COLO829 (cell line): ENCODE measurements at regions not wholly inside any gene's neighbourhood (a gene's known extent, or its start where the extent isn't known, plus 50 kb on each side); places are given as distances from the start of the nearest gene placed in this dataset.

Experiments used
- DNase-seq: peaks from one replicate; pipeline ENCODE4 v3.0.0; 2012; ENCODE audit warnings: low spot score

GRCh38 chr13:80590551-80590950 lies 249.6 kb upstream of the SPRY2 start:
- DNase-seq = no peak

- no peak for DNase-seq
These were observed 245.4 kb upstream of the SPRY2 start for GRCh38 chr13:80586356-80586755.

- DNase-seq = no peak
These were observed 244.6 kb upstream of the SPRY2 start for GRCh38 chr13:80585531-80585930.

GRCh38 chr13:80584785-80585184 lies 243.9 kb upstream of the SPRY2 start:
- no peak for DNase-seq

GRCh38 chr13:80584306-80584705 lies 243.4 kb upstream of the SPRY2 start:
- no peak for DNase-seq

- DNase-seq = no peak
These were observed 237.2 kb upstream of the SPRY2 start for GRCh38 chr13:80577926-80578670.

DNA sequence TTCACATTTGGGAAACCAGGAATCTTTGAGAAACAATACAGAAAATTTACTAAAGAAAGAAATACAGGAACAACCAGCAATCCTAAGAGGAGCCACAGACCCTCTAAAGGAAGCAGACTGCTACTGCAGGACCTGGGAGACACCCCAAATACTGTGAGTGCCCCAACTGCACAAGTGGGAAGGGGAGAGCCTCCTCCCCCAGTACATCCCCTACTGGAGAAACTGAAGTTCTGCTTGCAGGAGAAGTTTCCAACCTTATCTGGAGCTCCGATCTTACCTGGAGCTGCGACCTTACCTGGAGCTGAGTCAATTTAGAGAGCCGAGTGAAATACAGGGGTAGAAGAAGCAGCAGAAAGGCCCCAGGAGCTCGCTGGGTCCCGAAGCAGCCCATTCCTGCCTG lies 236.4 kb upstream of the SPRY2 start:
- DNase-seq = no peak

DNA sequence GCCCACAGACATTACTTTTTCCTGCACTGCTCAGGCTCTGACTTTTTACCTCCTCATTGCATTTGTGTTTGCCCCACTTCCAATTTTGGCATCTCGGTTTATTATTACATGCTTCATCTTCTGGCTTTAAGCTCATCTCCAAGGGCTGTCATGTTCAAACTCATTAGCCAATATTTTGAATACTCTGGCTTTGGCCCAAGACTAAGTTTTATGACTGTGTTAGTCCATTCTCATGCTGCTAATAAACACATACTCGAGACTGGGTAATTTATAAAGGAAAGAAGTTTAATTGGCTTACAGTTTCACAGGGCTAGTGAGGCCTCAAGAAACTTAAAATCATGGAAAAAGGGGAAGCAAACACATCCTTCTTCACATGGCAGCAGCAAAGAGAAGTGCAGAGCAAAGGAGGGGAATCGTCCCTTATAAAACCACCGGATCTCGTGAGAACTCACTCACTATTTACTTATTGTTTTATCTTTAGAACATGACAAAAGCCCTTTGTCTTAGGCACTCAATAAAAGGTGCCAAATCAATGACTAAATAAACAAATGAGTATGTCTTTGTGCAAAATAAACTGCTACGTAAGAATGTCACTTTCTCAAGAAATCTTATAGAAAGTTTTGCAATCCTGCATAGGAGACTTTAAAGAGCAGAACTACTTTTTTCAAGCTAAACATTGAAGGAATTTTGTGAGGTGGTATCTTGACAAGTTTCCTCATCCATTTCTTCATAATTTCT lies 233.4 kb upstream of the SPRY2 start:
- no peak for DNase-seq

DNA sequence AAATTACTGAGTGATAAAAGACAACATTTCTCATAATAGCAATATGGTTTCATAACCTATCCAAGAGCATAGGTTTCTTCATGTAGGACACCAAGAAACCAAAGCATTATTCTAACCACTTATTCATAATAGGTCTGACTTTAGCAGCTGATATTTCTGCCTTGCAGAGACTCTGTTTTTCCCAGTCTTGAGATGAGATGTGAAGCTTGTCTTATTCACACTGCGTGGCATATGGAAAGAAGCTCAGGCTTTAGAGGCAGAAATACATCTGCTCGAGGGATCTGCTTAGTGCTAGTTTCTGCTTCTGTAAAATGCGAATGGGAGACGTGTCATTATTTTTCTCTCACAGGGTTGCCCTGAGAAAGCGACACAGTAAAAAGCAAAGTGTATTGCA lies 232.0 kb upstream of the SPRY2 start:
- DNase-seq = no peak

- DNase-seq = peak; percentile 53
These were observed 231.5 kb upstream of the SPRY2 start for GRCh38 chr13:80572308-80572922.

GRCh38 chr13:80571346-80572307 lies 230.7 kb upstream of the SPRY2 start:
- no peak for DNase-seq

DNA sequence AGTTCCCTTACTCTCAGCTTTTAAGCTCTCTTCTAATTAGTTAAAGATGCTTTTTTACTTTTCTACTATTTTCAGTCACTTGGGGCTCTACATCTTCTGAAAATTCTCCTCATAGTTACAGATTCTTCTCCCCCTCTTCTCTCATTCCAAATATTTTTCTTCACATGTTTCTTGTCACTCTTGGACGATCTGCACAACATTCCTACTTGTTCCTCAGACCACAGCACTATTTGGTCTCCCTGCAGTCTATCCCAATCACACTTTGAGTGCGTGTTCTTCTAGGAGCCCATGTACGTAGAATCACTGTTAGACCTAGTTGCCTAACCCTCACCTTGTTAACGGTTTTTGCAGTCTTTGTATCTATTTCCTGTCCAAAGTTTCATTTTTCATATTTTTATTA lies 222.5 kb upstream of the SPRY2 start:
- DNase-seq = no peak

DNA sequence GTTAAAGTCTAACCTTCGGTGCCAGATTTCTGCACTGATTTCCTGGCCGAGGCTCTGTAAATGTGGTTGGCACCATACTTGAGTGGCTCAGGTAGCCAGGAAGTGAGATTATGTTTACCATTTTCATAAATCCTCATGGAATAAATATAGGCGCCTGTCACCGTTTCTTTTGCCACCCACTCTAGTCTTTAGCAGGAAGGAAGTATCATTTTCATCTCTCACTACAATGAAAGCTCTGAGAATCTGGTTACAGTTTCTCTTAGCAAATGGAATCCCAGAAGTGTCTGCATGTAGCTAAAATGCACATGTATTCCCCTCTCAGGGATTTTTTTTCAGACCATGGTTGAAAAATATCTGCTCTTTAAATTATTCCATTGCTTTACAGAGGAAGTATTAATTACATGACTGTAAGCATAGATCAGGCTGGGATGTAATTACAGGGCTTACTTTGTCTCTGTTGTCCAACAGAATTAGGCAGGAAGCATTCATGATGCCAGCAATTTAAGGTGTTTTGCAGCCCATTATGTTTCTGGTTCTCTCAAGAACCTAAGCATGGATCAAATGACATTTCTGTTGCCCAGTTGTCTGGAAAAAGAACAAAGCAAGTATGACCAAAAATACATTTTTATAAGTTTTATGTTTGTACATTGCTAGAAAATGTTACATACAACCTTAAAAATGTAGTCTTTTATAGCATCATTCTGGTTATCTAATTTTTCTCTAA lies 221.7 kb upstream of the SPRY2 start:
- DNase-seq = no peak

- DNase-seq = no peak
These were observed 219.7 kb upstream of the SPRY2 start for GRCh38 chr13:80560609-80561008.

GRCh38 chr13:80559944-80560343 lies 219.0 kb upstream of the SPRY2 start:
- DNase-seq = no peak

DNA sequence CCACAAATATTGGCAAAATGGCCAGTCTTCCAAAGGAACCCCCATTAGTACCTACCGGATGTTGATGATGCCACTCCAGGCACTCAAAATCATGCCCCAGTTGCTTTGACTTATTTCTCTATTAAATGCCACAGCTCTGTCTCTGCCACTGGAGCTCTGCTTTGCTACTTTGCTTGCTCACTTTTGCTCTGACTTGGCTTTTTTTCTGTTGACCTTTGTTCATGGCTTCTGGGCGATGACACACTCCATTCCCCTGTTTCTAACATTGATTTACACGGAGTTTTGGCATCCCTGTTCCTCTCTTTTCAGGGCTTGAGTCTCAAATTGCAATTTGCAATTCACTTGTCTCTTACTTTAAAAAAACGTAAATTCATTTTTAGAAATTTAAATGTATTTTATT lies 217.1 kb upstream of the SPRY2 start:
- no peak for DNase-seq

GRCh38 chr13:80555796-80556678 lies 215.1 kb upstream of the SPRY2 start:
- no peak for DNase-seq

- no peak for DNase-seq
These were observed 212.0 kb upstream of the SPRY2 start for GRCh38 chr13:80552851-80553440.

DNA sequence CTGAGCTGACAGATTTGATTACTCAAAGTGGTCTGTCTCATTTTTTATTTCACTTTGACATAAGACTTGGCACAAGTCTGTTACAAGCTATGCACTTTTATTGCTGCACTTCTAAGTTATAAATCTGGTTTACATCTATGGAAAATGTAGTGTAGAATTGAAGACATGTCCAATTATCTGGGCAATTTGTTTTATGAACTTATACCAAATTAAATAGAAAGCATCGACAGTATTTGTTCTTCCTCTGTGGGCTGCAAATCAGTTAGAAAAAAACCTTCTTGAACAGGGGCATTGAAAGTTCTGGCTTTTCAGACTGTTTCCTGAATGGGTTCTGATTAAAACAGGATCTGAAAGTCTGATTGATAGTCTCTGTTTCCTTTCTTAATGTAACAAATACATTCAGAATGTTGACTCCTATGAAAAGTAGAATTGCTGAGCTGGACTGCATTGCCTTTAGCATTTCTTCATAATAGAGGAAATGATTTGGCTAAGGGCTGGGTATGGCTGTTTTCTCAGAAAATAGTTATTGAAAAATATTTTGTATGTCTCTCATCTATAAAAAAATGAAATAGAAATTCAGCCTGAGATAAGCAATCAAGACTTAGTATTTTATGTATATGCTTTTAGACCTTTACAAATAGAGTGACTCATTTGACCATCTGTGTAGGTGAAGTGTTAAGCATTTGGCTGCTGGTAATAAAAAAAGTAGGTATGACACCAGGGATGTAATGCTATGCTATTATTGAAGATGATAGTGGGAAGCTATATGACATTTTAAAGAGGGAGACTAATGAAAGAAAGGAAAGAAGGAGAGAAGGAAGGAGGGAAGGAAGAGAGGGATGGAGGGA lies 210.9 kb upstream of the SPRY2 start:
- DNase-seq = no peak
